Fibroblast of skin of scalp (primary cell): ENCODE measurements at regions not wholly inside any gene's neighbourhood (a gene's known extent, or its start where the extent isn't known, plus 50 kb on each side); places are given as distances from the start of the nearest gene placed in this dataset.
A peak's percentile ranks its signal among the peaks of the same experiment; 100 is the strongest.

Experiments used
- DNase-seq: peaks from one replicate; pipeline ENCODE4 v3.0.0-alpha.2; 2013

- DNase-seq = peak; percentile 83
Measured at GRCh38 chr15:84550503-84550902, 50.3 kb upstream of the ZSCAN2 start.
